ENCODE measurements at regions not wholly inside any gene's neighbourhood (a gene's known extent, or its start where the extent isn't known, plus 50 kb on each side); places are given as distances from the start of the nearest gene placed in this dataset.

- H3K36me3 Mint-ChIP-seq = no peaks in the 10 kb centered on the region
- DNase-seq = no peak
- no peaks in the 10 kb centered on the region for H3K9me3 ChIP-seq (ENCODE audit: control insufficient read depth, insufficient read depth, low read length)
- no peaks in the 10 kb centered on the region for H3K36me3 ChIP-seq (ENCODE audit: control insufficient read depth, insufficient read depth, low read length)
- H3K4me3 ChIP-seq (ENCODE audit: low read length) = no peak overlapping the region
- H3K27me3 Mint-ChIP-seq (ENCODE audit: low read depth in 2 of 2) = no peaks in the 10 kb centered on the region
- no peak overlapping the region for H3K27ac ChIP-seq (ENCODE audit: low read length)
- TF ChIP-seq, protein P1, sequence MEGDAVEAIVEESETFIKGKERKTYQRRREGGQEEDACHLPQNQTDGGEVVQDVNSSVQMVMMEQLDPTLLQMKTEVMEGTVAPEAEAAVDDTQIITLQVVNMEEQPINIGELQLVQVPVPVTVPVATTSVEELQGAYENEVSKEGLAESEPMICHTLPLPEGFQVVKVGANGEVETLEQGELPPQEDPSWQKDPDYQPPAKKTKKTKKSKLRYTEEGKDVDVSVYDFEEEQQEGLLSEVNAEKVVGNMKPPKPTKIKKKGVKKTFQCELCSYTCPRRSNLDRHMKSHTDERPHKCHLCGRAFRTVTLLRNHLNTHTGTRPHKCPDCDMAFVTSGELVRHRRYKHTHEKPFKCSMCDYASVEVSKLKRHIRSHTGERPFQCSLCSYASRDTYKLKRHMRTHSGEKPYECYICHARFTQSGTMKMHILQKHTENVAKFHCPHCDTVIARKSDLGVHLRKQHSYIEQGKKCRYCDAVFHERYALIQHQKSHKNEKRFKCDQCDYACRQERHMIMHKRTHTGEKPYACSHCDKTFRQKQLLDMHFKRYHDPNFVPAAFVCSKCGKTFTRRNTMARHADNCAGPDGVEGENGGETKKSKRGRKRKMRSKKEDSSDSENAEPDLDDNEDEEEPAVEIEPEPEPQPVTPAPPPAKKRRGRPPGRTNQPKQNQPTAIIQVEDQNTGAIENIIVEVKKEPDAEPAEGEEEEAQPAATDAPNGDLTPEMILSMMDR (IDR thresholded peaks at IDR 0.05) = no peak
- H3K4me1 Mint-ChIP-seq = no peaks in the 10 kb centered on the region
- WGBS (ENCODE audit: insufficient coverage) = 100% methylated on average over 1 of the region's 1 CpG
- ATAC-seq = no peak
- no peaks in the 10 kb centered on the region for H3K4me1 ChIP-seq (ENCODE audit: control insufficient read depth, insufficient read depth, low read length)
- peaks cover 0 to 5% of the 10 kb centered on the region in 2 donors for H3K9me3 Mint-ChIP-seq
- no peaks in the 10 kb centered on the region for H3K27me3 ChIP-seq (ENCODE audit: control insufficient read depth, insufficient read depth, low read length)
- intact Hi-C loops (cut with micrococcal nuclease) = no loop called here
- H3K27ac Mint-ChIP-seq = no peak overlapping the region
- no peak overlapping the region for H3K4me3 Mint-ChIP-seq
These were observed 953.2 kb downstream of the DIAPH3 start for GRCh38 chr13:59210543-59210942.

DNA sequence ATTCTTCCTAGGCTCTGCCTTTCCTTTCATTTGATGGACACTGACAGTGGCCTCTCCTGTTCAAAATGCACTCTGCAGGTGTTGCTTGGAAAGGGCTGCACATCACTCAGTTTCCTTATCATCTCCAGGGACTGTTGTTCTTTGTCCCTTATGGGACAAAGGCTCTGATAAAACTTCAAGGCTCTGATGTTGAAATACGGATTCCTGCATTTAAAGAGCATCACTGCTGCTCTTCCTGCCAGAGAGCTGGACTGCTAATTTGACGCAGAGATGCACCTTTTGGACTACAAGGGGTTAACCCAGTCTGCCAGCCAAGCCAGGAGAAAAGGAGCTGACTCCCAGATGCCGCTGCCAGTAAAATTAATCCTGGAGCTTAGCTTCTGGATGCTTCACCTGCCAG is 952.1 kb downstream of the DIAPH3 start:
- Mint-ChIP-seq H3K4me3 (no peak overlapping the region), H3K9me3 (peaks cover 3 to 5% of the 10 kb centered on the region in 2 donors), H3K36me3 (no peaks in the 10 kb centered on the region), H3K4me1 (no peaks in the 10 kb centered on the region), H3K27ac (no peak overlapping the region), H3K27me3 (ENCODE audit: low read depth in 2 of 2) (no peaks in the 10 kb centered on the region)
- ATAC-seq (no peak), DNase-seq (no peak)
- H3K4me1 ChIP-seq (ENCODE audit: control insufficient read depth, insufficient read depth, low read length) = no peaks in the 10 kb centered on the region
- no peak overlapping the region for H3K4me3 ChIP-seq (ENCODE audit: low read length)
- intact Hi-C loops (cut with micrococcal nuclease) = no loop called here
- H3K9me3 ChIP-seq (ENCODE audit: control insufficient read depth, insufficient read depth, low read length) = no peaks in the 10 kb centered on the region
- no peaks in the 10 kb centered on the region for H3K36me3 ChIP-seq (ENCODE audit: control insufficient read depth, insufficient read depth, low read length)
- TF ChIP-seq, protein P1 (IDR thresholded peaks at IDR 0.05) = no peak
- H3K27me3 ChIP-seq (ENCODE audit: control insufficient read depth, insufficient read depth, low read length) = no peaks in the 10 kb centered on the region
- 87% methylated on average over 3 of the region's 3 CpGs for WGBS (ENCODE audit: insufficient coverage)
- no peak overlapping the region for H3K27ac ChIP-seq (ENCODE audit: low read length)

- H3K27me3 ChIP-seq (ENCODE audit: control insufficient read depth, insufficient read depth, low read length) = no peaks in the 10 kb centered on the region
- intact Hi-C loops (cut with micrococcal nuclease) = no loop called here
- no peak for ATAC-seq
- TF ChIP-seq, protein P1 (IDR thresholded peaks at IDR 0.05) = no peak
- no peak overlapping the region for H3K27ac ChIP-seq (ENCODE audit: low read length)
- H3K27me3 Mint-ChIP-seq (ENCODE audit: low read depth in 2 of 2) = no peaks in the 10 kb centered on the region
- H3K4me1 ChIP-seq (ENCODE audit: control insufficient read depth, insufficient read depth, low read length) = no peaks in the 10 kb centered on the region
- no peak overlapping the region for H3K27ac Mint-ChIP-seq
- H3K4me1 Mint-ChIP-seq = no peaks in the 10 kb centered on the region
- H3K4me3 Mint-ChIP-seq = no peak overlapping the region
- WGBS (ENCODE audit: insufficient coverage) = no CpG with 5 or more reads among the region's 3 CpGs
- no peak overlapping the region for H3K4me3 ChIP-seq (ENCODE audit: low read length)
- no peaks in the 10 kb centered on the region for H3K36me3 ChIP-seq (ENCODE audit: control insufficient read depth, insufficient read depth, low read length)
- H3K9me3 Mint-ChIP-seq = peaks cover 24 to 30% of the 10 kb centered on the region in 2 donors
- no peaks in the 10 kb centered on the region for H3K9me3 ChIP-seq (ENCODE audit: control insufficient read depth, insufficient read depth, low read length)
- no peaks in the 10 kb centered on the region for H3K36me3 Mint-ChIP-seq
- no peak for DNase-seq
These were observed 934.3 kb downstream of the DIAPH3 start for GRCh38 chr13:59229401-59229800.

GRCh38 chr13:59229861-59230260 is 933.9 kb downstream of the DIAPH3 start:
- Histone ChIP-seq H3K4me3 (ENCODE audit: low read length) (no peak overlapping the region), H3K4me1 (ENCODE audit: control insufficient read depth, insufficient read depth, low read length) (no peaks in the 10 kb centered on the region), H3K27me3 (ENCODE audit: control insufficient read depth, insufficient read depth, low read length) (no peaks in the 10 kb centered on the region), H3K9me3 (ENCODE audit: control insufficient read depth, insufficient read depth, low read length) (no peaks in the 10 kb centered on the region), H3K36me3 (ENCODE audit: control insufficient read depth, insufficient read depth, low read length) (no peaks in the 10 kb centered on the region), H3K27ac (ENCODE audit: low read length) (no peak overlapping the region)
- Mint-ChIP-seq H3K36me3 (no peaks in the 10 kb centered on the region), H3K27ac (no peak overlapping the region), H3K4me1 (no peaks in the 10 kb centered on the region), H3K27me3 (ENCODE audit: low read depth in 2 of 2) (no peaks in the 10 kb centered on the region), H3K9me3 (peaks cover 24 to 32% of the 10 kb centered on the region in 2 donors), H3K4me3 (no peak overlapping the region)
- intact Hi-C loops (cut with micrococcal nuclease) = no loop called here
- WGBS (ENCODE audit: insufficient coverage) = 82% methylated on average over 4 of the region's 4 CpGs
- ATAC-seq (no peak), DNase-seq (no peak)
- TF ChIP-seq, protein P1 (IDR thresholded peaks at IDR 0.05) = no peak
